Cardiac muscle cell (in vitro differentiated cells and primary cell): ENCODE measurements at regions not wholly inside any gene's neighbourhood (a gene's known extent, or its start where the extent isn't known, plus 50 kb on each side); places are given as distances from the start of the nearest gene placed in this dataset.

Experiments
- DNase-seq, 2 donors: peaks; one replicate each; pipeline versions ENCODE4 v3.0.0 to v3.0.0-alpha.2; 2010 to 2017; ENCODE audit warnings: low read depth in 1 of 2, low spot score in 1 of 2
- H3K27ac ChIP-seq: fragments of 200-600 bp; sonication (generic); 2 replicates; pipeline ENCODE4 v1.5.1; 2016
- H3K27me3 ChIP-seq: fragments of 200-600 bp; sonication (generic); 2 replicates; pipeline ENCODE4 v1.6.0; 2016; ENCODE audit warnings: control low read depth
- H3K36me3 ChIP-seq: fragments of 200-600 bp; sonication (generic); 2 replicates; pipeline ENCODE4 v1.5.1; 2016; ENCODE audit warnings: control low read depth
- H3K4me1 ChIP-seq: fragments of 200-600 bp; sonication (generic); 2 replicates; pipeline ENCODE4 v1.8.1; 2017; ENCODE audit warnings: low read depth, mild to moderate bottlenecking, mixed run types
- H3K4me3 ChIP-seq: fragments of 200-600 bp; sonication (generic); 2 replicates; pipeline ENCODE4 v1.5.1; 2016; ENCODE audit warnings: mild to moderate bottlenecking
- H3K9me3 ChIP-seq: fragments of 200-600 bp; sonication (generic); 2 replicates; pipeline ENCODE4 v1.5.1; 2017; ENCODE audit warnings: low read depth, mild to moderate bottlenecking, control low read depth
- CTCF ChIP-seq: IDR thresholded peaks from 2 replicates; pipeline ENCODE4 v1.5.1; 2012; ENCODE audit warnings: low read depth, mild to moderate bottlenecking, low read length

DNA sequence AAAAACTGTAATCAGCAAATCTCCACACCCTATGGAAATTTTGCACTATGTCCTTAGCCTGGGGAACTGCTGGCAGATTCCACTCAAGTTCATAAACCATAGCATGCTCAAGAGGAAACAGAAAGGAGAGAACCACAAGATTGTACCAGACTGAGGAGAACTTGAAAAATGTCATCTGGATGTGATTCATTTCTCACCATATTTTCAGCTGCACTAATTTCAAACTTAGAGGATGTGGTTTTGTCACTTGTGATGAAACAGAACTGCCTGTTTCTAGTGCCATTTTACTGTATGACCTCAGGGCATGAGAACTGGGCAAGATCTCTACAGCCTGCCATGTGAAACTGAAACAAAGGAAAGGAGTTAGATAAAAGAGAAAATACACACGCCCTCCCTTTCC is 1493.1 kb upstream of the FLRT2 start:
- peaks cover 3% of the 10 kb centered on the region for H3K4me1 ChIP-seq
- no peak for TF ChIP-seq CTCF
- H3K9me3 ChIP-seq: no peaks in the 10 kb centered on the region
- H3K27ac ChIP-seq: no peak overlapping the region
- no peak overlapping the region for H3K4me3 ChIP-seq
- no peaks in the 10 kb centered on the region for H3K36me3 ChIP-seq
- DNase-seq: peak in 1 of 2 donors; percentile 75
- no peaks in the 10 kb centered on the region for H3K27me3 ChIP-seq

DNA sequence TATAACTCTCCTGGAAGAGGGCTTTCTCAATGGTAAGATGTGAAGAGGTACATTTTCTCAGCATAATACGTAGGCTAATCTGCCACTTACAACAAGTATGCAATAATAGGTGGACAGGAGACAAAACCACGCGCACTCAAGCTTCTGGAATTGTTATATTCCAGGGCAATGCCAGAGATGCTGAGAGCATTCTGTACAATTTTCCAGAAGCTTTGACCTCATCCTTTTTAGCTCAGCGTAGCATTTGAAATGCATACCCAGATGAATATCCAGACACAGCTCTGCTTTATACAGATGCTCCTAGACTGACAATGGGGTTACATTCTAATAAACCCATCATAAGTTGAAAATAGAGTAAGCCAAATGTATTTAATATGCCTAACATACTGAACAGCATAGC is 1492.4 kb upstream of the FLRT2 start:
- Histone ChIP-seq H3K9me3 (no peaks in the 10 kb centered on the region), H3K4me3 (no peak overlapping the region), H3K4me1 (peaks cover 10% of the 10 kb centered on the region), H3K27ac (no peak overlapping the region), H3K27me3 (no peaks in the 10 kb centered on the region), H3K36me3 (no peaks in the 10 kb centered on the region)
- no peak for DNase-seq
- no peak for TF ChIP-seq CTCF

GRCh38 chr14:84040101-84040500 is 1489.8 kb upstream of the FLRT2 start:
- no peak for TF ChIP-seq CTCF
- Histone ChIP-seq H3K4me1 (peaks cover 30% of the 10 kb centered on the region), H3K36me3 (no peaks in the 10 kb centered on the region), H3K27me3 (no peaks in the 10 kb centered on the region), H3K4me3 (no peak overlapping the region), H3K27ac (no peak overlapping the region), H3K9me3 (no peaks in the 10 kb centered on the region)
- DNase-seq: no peak

GRCh38 chr14:84041421-84041820 is 1488.5 kb upstream of the FLRT2 start:
- no peaks in the 10 kb centered on the region for H3K27me3 ChIP-seq
- H3K4me3 ChIP-seq: no peak overlapping the region
- DNase-seq: peak in 1 of 2 donors; percentile 39
- peaks cover 32% of the 10 kb centered on the region for H3K4me1 ChIP-seq
- TF ChIP-seq CTCF: no peak
- H3K36me3 ChIP-seq: no peaks in the 10 kb centered on the region
- no peak overlapping the region for H3K27ac ChIP-seq
- no peaks in the 10 kb centered on the region for H3K9me3 ChIP-seq

DNA sequence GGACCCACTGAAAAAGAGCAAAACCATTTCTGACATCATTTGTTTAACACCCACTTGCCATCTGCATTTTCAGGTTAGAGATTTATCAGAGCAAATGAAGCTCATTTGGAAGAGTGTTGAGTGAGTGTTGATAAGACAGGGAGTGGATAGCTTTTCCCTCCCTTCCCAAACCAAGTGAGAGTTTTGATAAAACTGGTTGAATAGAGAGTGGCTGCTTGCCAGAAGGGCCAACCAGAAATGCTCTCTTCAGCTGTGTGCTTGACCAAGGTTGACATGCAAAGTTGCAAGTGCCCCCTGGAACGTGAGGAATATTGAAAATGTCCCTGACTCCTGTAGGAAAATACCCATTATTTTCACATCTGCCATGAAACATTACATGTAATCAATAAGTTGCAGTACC is 1487.0 kb upstream of the FLRT2 start:
- Histone ChIP-seq H3K9me3 (no peaks in the 10 kb centered on the region), H3K36me3 (no peaks in the 10 kb centered on the region), H3K4me3 (no peak overlapping the region), H3K4me1 (peaks cover 32% of the 10 kb centered on the region), H3K27me3 (no peaks in the 10 kb centered on the region), H3K27ac (peak overlapping the region; percentile 73)
- TF ChIP-seq CTCF: no peak
- peak in 1 of 2 donors; percentile 89 for DNase-seq
